GM12865 (cell line): ENCODE measurements at regions not wholly inside any gene's neighbourhood (a gene's known extent, or its start where the extent isn't known, plus 50 kb on each side); places are given as distances from the start of the nearest gene placed in this dataset.

ENCODE experiments used
- DNase-seq: peaks from one replicate; pipeline ENCODE4 v3.0.0; 2010; ENCODE audit warnings: low read depth
- H3K4me3 ChIP-seq: 2 replicates; pipeline ENCODE4 v1.5.1; 2011; ENCODE audit warnings: mild to moderate bottlenecking, low read depth, low read length, control low read depth
- CTCF ChIP-seq: IDR thresholded peaks from 2 replicates; pipeline ENCODE4 v1.5.1; 2011; ENCODE audit warnings: low read length, control low read depth, low read depth, inconsistent platforms; ENCODE audit not compliant: insufficient read depth; ENCODE audit errors: missing control alignments

GRCh38 chr11:29578806-29579205 is 438.0 kb downstream of the KCNA4 start:
- no peak for TF ChIP-seq CTCF
- no peak overlapping the region for H3K4me3 ChIP-seq
- DNase-seq: no peak

DNA sequence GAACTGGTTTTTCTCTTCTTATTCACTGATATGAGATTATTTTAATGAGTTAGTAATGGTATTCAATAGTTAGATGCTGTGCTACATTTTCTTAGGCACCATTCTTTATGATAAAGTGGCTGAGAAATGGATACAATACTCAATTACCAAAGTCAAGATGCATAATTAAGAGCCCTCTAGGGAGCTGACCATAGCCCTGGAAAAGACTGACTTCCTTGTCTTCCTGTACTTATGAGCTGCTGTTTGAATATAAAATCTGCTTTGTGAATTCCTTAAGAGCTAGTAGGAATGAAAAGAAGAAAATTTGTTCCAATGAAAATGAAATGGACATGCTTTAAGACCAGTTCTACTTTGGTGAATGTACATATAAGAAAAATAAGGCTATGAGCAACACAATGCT is 452.3 kb downstream of the KCNA4 start:
- no peak overlapping the region for H3K4me3 ChIP-seq
- no peak for TF ChIP-seq CTCF
- no peak for DNase-seq

- TF ChIP-seq CTCF: no peak
- no peak overlapping the region for H3K4me3 ChIP-seq
- DNase-seq: no peak
These were observed 454.6 kb downstream of the KCNA4 start for GRCh38 chr11:29562183-29562582.

DNA sequence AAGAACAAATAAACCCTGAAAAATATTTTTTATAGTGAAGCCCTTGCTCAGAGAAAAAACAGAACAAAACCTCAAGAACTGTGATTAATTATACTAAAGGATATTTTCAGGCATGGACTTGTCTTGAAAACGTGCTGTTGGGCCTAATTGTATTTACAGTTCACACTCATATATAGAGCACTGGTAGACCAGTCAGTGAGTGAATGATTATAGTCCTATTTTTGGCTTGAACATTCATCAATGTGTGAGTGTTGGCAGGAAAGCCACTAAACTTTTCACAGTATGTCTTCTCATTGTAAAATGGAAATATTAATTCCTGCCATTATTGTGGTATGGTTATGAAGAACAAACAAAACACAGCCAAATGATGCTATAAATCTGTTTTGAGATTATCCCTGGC is 462.8 kb downstream of the KCNA4 start:
- TF ChIP-seq CTCF: no peak
- DNase-seq: no peak
- H3K4me3 ChIP-seq: no peak overlapping the region

- DNase-seq: no peak
- no peak for TF ChIP-seq CTCF
- H3K4me3 ChIP-seq: no peak overlapping the region
These were observed 478.3 kb downstream of the KCNA4 start for GRCh38 chr11:29538339-29539036.

GRCh38 chr11:29534836-29535235 is 482.0 kb downstream of the KCNA4 start:
- no peak overlapping the region for H3K4me3 ChIP-seq
- DNase-seq: no peak
- no peak for TF ChIP-seq CTCF

DNA sequence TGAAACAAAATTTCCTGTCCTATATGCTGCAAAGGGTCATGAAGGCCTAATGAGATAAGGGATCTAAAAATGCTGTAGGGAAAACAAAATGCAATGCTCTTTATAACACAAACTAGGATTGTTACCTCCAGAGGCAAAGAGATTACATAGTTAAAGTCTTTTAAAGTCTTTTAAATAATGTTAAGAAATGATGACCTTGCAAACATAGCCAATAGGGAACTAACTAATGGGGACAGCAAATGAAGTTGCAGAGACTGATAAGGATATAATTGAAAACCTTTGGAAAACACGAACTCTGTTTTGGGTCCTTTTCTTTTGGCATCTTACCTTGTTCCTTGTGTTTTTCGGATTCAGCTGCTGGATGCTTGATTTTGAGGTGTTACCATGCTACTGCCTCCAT is 485.9 kb downstream of the KCNA4 start:
- H3K4me3 ChIP-seq: no peak overlapping the region
- no peak for TF ChIP-seq CTCF
- no peak for DNase-seq
